ENCODE measurements at regions not wholly inside any gene's neighbourhood (a gene's known extent, or its start where the extent isn't known, plus 50 kb on each side); places are given as distances from the start of the nearest gene placed in this dataset.

- no peak overlapping the region for H3K27ac ChIP-seq (ENCODE audit: low read depth in 1 of 2, low read length in 2 of 2)
- H3K27me3 Mint-ChIP-seq: no peaks in the 10 kb centered on the region
- H3K27me3 ChIP-seq (ENCODE audit: control insufficient read depth in 1 of 2, insufficient read depth in 2 of 2, low read length in 2 of 2): no peaks in the 10 kb centered on the region
- H3K9me3 Mint-ChIP-seq: peaks cover 2% of the 10 kb centered on the region
- no peak overlapping the region for H3K4me3 ChIP-seq (ENCODE audit: low read length)
- no peak overlapping the region for H3K27ac Mint-ChIP-seq
- H3K36me3 ChIP-seq (ENCODE audit: insufficient read depth, low read length): no peaks in the 10 kb centered on the region
- POLR2A ChIA-PET: no interaction called here
- intact Hi-C loops (cut with DNase I, micrococcal nuclease): no loop called here
- no peak overlapping the region for H3K4me3 Mint-ChIP-seq
- no peak for TF ChIP-seq CTCF (IDR thresholded peaks at IDR 0.05)
- H3K9me3 ChIP-seq (ENCODE audit: control insufficient read depth in 1 of 2, insufficient read depth in 1 of 2, low read length in 2 of 2): peaks cover 0 to 3% of the 10 kb centered on the region in 2 experiments
- no peaks in the 10 kb centered on the region for H3K36me3 Mint-ChIP-seq (ENCODE audit: low read depth)
- DNase-seq: no peak
- no peak for ATAC-seq (ENCODE audit: poor library complexity)
- H3K4me1 Mint-ChIP-seq (ENCODE audit: low read depth): no peaks in the 10 kb centered on the region
- H3K4me1 ChIP-seq (ENCODE audit: insufficient read depth, low read length): no peaks in the 10 kb centered on the region
- CTCF ChIA-PET: no interaction called here
Measured at GRCh38 chr16:51457775-51458174, 306.7 kb upstream of the SALL1 start.

GRCh38 chr16:51455398-51455797, 304.3 kb upstream of the SALL1 start:
- Histone ChIP-seq H3K27me3 (ENCODE audit: control insufficient read depth in 1 of 2, insufficient read depth in 2 of 2, low read length in 2 of 2) (no peaks in the 10 kb centered on the region), H3K36me3 (ENCODE audit: insufficient read depth, low read length) (no peaks in the 10 kb centered on the region), H3K4me1 (ENCODE audit: insufficient read depth, low read length) (no peaks in the 10 kb centered on the region), H3K4me3 (ENCODE audit: low read length) (no peak overlapping the region), H3K27ac (ENCODE audit: low read depth in 1 of 2, low read length in 2 of 2) (no peak overlapping the region), H3K9me3 (ENCODE audit: control insufficient read depth in 1 of 2, insufficient read depth in 1 of 2, low read length in 2 of 2) (peaks cover 0 to 2% of the 10 kb centered on the region in 2 experiments)
- Mint-ChIP-seq H3K4me1 (ENCODE audit: low read depth) (no peaks in the 10 kb centered on the region), H3K27me3 (no peaks in the 10 kb centered on the region), H3K36me3 (ENCODE audit: low read depth) (no peaks in the 10 kb centered on the region), H3K4me3 (no peak overlapping the region), H3K27ac (no peak overlapping the region), H3K9me3 (peaks cover 4% of the 10 kb centered on the region)
- intact Hi-C loops (cut with DNase I, micrococcal nuclease): no loop called here
- ATAC-seq (ENCODE audit: poor library complexity) (no peak), DNase-seq (no peak)
- ChIA-PET CTCF (no interaction called here), POLR2A (no interaction called here)
- TF ChIP-seq CTCF (IDR thresholded peaks at IDR 0.05): no peak

- peaks cover 4% of the 10 kb centered on the region for H3K9me3 Mint-ChIP-seq
- TF ChIP-seq CTCF (IDR thresholded peaks at IDR 0.05): no peak
- no peak overlapping the region for H3K27ac Mint-ChIP-seq
- no peaks in the 10 kb centered on the region for H3K27me3 Mint-ChIP-seq
- no peak overlapping the region for H3K27ac ChIP-seq (ENCODE audit: low read depth in 1 of 2, low read length in 2 of 2)
- DNase-seq (no peak), ATAC-seq (ENCODE audit: poor library complexity) (no peak)
- H3K9me3 ChIP-seq (ENCODE audit: control insufficient read depth in 1 of 2, insufficient read depth in 1 of 2, low read length in 2 of 2): peaks cover 0 to 6% of the 10 kb centered on the region in 2 experiments
- CTCF ChIA-PET: no interaction called here
- H3K27me3 ChIP-seq (ENCODE audit: control insufficient read depth in 1 of 2, insufficient read depth in 2 of 2, low read length in 2 of 2): no peaks in the 10 kb centered on the region
- no peaks in the 10 kb centered on the region for H3K4me1 Mint-ChIP-seq (ENCODE audit: low read depth)
- intact Hi-C loops (cut with DNase I, micrococcal nuclease): no loop called here
- no peak overlapping the region for H3K4me3 Mint-ChIP-seq
- no peaks in the 10 kb centered on the region for H3K36me3 Mint-ChIP-seq (ENCODE audit: low read depth)
- no peaks in the 10 kb centered on the region for H3K36me3 ChIP-seq (ENCODE audit: insufficient read depth, low read length)
- POLR2A ChIA-PET: no interaction called here
- no peak overlapping the region for H3K4me3 ChIP-seq (ENCODE audit: low read length)
- H3K4me1 ChIP-seq (ENCODE audit: insufficient read depth, low read length): no peaks in the 10 kb centered on the region
Measured at GRCh38 chr16:51453251-51453650, 302.2 kb upstream of the SALL1 start.
